RWPE2 (cell line): ENCODE measurements at regions not wholly inside any gene's neighbourhood (a gene's known extent, or its start where the extent isn't known, plus 50 kb on each side); places are given as distances from the start of the nearest gene placed in this dataset.

Experiments used
- ATAC-seq: fragments of 200-7000 bp; cut with Tn5 transposase; 3 replicates; pipeline ENCODE4 v1.9.1; 2021; ENCODE audit warnings: low read depth
- DNase-seq: peaks from one replicate; pipeline ENCODE4 v3.0.0-alpha.2; 2020; ENCODE audit warnings: low spot score
- H3K27ac ChIP-seq: fragments of 450-650 bp; 2 replicates; pipeline ENCODE4 v1.5.1; 2017; ENCODE audit warnings: mild to moderate bottlenecking; ENCODE audit not compliant: poor library complexity, severe bottlenecking
- H3K27me3 ChIP-seq: fragments of 250-450 bp; sonication (Bioruptor Pico); 2 replicates; pipeline ENCODE4 v1.5.1; 2021; ENCODE audit warnings: mild to moderate bottlenecking, moderate library complexity; ENCODE audit not compliant: insufficient read depth, poor library complexity, severe bottlenecking
- H3K36me3 ChIP-seq: fragments of 250-450 bp; sonication (Bioruptor Pico); 2 replicates; pipeline ENCODE4 v1.5.1; 2020; ENCODE audit warnings: low read depth, mild to moderate bottlenecking, moderate library complexity
- H3K4me1 ChIP-seq: fragments of 250-450 bp; sonication (Bioruptor Pico); 2 replicates; pipeline ENCODE4 v1.5.1; 2021; ENCODE audit warnings: mild to moderate bottlenecking, moderate library complexity; ENCODE audit not compliant: insufficient read depth, poor library complexity, severe bottlenecking
- H3K4me3 ChIP-seq: fragments of 250-450 bp; sonication (Bioruptor Pico); 2 replicates; pipeline ENCODE4 v1.5.1; 2021; ENCODE audit warnings: mild to moderate bottlenecking, moderate library complexity; ENCODE audit not compliant: severe bottlenecking
- H3K9me3 ChIP-seq: fragments of 250-450 bp; sonication (Bioruptor Pico); 2 replicates; pipeline ENCODE4 v1.5.1; 2021; ENCODE audit warnings: mild to moderate bottlenecking, moderate library complexity; ENCODE audit not compliant: severe bottlenecking
- TF ChIP-seq, protein P1 (sequence below): fragments of 450-650 bp; IDR thresholded peaks from one replicate; pipeline ENCODE4 v1.5.1; 2017; ENCODE audit warnings: mild to moderate bottlenecking, moderate library complexity; ENCODE audit not compliant: poor library complexity, severe bottlenecking

DNA sequence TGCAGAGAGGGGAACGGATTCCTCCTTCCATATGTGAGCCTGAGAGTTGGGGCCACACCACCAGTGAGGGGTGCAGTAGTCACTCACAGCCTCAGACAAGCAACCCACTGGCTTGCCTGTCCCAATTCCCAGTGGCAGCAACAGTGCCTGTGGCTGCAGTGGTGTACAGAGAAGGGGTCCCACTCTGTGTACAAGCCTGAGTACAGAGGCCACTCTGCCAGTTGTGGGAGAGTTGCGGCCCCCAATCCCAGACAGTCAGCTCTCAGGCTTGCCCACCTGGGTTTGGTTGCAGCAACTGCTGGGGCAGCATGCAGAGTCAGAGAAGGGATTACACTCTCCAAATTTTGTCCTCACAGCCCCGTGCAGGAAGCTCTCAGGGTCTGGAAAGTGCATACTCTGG lies 133.2 kb upstream of the RFX3 start:
- no peaks in the 10 kb centered on the region for H3K36me3 ChIP-seq
- H3K4me1 ChIP-seq, result no peaks in the 10 kb centered on the region
- H3K9me3 ChIP-seq, result no peaks in the 10 kb centered on the region
- ATAC-seq, result no peak
- TF ChIP-seq, protein P1, sequence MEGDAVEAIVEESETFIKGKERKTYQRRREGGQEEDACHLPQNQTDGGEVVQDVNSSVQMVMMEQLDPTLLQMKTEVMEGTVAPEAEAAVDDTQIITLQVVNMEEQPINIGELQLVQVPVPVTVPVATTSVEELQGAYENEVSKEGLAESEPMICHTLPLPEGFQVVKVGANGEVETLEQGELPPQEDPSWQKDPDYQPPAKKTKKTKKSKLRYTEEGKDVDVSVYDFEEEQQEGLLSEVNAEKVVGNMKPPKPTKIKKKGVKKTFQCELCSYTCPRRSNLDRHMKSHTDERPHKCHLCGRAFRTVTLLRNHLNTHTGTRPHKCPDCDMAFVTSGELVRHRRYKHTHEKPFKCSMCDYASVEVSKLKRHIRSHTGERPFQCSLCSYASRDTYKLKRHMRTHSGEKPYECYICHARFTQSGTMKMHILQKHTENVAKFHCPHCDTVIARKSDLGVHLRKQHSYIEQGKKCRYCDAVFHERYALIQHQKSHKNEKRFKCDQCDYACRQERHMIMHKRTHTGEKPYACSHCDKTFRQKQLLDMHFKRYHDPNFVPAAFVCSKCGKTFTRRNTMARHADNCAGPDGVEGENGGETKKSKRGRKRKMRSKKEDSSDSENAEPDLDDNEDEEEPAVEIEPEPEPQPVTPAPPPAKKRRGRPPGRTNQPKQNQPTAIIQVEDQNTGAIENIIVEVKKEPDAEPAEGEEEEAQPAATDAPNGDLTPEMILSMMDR, result no peak
- H3K4me3 ChIP-seq, result no peak overlapping the region
- DNase-seq, result no peak
- no peak overlapping the region for H3K27ac ChIP-seq
- H3K27me3 ChIP-seq, result no peaks in the 10 kb centered on the region

DNA sequence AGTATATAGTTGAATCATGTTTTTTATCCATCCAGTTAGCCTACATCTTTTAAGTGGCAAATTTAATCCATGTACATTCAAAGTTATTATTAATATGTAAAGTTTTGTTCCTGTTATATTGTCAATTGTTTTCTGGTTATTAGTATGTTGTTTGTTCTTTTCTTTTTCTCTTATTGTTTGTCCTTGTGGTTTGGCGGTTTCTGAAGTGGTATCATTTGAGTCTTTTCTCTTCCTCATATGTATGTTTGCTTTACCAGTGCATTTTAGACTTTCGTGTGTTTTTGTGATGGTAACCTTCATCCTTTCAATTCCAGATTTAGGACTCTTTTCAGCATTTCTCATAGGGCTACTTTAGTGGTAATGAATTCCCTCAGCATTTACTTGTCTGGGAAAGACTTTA lies 130.4 kb upstream of the RFX3 start:
- Histone ChIP-seq H3K27ac (no peak overlapping the region), H3K4me1 (no peaks in the 10 kb centered on the region), H3K36me3 (no peaks in the 10 kb centered on the region), H3K27me3 (no peaks in the 10 kb centered on the region), H3K9me3 (no peaks in the 10 kb centered on the region), H3K4me3 (no peak overlapping the region)
- DNase-seq (no peak), ATAC-seq (no peak)
- TF ChIP-seq, protein P1, result no peak

DNA sequence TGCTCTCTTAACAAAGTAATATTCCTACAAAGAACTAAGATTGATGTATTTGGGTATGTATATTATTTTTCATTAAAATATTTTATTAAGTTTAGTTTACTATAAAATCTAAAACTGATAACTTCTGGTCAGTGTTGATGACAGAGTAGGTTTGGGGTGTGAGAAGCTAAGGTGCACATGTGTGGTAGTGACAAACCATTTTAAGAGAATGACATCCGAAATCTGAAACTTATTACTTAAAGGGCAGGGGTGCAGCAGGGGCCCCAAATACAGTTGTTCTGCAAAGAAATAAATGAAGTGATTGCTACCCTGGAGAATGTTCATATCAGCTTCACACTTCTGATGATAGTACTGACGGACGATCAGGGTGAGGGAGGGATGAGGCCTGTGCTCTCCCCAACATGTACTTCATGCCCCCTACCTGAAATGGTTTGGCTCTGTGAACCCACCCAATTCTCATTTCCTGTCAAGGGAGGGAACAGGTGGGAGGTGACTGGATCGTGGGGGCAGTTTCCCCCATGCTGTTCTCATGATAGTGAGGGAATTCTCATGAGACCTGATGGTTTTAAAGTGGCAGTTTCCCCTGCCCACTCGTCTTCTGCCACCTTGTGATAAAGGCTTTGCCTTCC lies 125.3 kb upstream of the RFX3 start:
- DNase-seq (no peak), ATAC-seq (no peak)
- TF ChIP-seq, protein P1, result no peak
- no peaks in the 10 kb centered on the region for H3K36me3 ChIP-seq
- no peaks in the 10 kb centered on the region for H3K9me3 ChIP-seq
- no peaks in the 10 kb centered on the region for H3K27me3 ChIP-seq
- H3K4me3 ChIP-seq, result no peak overlapping the region
- no peak overlapping the region for H3K27ac ChIP-seq
- no peaks in the 10 kb centered on the region for H3K4me1 ChIP-seq

DNA sequence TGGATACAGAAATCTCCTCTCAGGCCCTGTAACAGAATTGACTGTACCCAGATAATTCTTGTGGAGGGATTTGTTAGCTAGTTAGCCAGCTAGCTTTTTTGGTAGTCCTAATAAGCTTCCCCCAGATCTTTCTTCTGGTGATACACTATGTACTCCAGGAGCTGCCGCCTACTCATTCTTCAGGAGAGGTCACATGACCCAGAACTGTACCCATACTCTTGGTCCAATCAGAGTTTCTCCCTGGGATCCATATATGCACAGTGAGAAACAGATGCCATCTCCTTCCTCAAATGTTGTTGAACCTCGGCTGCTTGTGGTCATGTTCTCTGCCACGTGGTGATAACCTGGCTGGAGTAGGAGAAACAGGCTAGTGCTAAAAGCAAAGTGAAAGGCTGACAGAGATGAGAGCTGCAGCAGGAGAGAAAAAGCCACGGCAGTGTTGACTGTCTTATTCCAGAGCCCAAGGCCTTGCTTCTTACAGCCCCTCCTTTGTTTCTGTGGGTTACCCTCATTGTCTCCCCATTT lies 123.0 kb upstream of the RFX3 start:
- no peak for ATAC-seq

DNA sequence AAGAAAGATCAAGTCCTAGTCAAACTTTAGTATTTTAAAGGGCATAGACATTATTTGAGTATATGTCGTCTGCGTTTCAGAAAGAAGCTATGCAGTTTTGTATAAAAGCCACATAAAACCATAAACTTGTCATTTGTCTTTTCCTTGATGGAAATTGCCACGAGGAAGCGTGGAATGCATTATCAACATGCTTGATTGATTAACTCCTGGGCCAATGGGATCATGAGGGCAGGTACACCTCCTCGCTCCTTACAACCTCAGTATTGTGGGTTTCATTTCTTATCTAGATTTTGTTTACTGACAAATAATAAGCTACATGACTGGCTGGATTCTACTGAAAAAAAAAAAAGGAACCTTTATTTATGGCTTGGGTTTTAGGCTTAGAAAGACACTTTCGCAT lies 122.5 kb upstream of the RFX3 start:
- TF ChIP-seq, protein P1, result no peak
- no peaks in the 10 kb centered on the region for H3K9me3 ChIP-seq
- H3K4me1 ChIP-seq, result no peaks in the 10 kb centered on the region
- no peak overlapping the region for H3K4me3 ChIP-seq
- H3K27ac ChIP-seq, result no peak overlapping the region
- no peak for DNase-seq
- no peaks in the 10 kb centered on the region for H3K27me3 ChIP-seq
- H3K36me3 ChIP-seq, result no peaks in the 10 kb centered on the region
- no peak for ATAC-seq

More for the DNA sequence above, 123.0 kb upstream of the RFX3 start:
- Histone ChIP-seq H3K9me3 (no peaks in the 10 kb centered on the region), H3K27ac (no peak overlapping the region), H3K4me1 (no peaks in the 10 kb centered on the region), H3K36me3 (no peaks in the 10 kb centered on the region), H3K4me3 (no peak overlapping the region), H3K27me3 (no peaks in the 10 kb centered on the region)
- TF ChIP-seq, protein P1, result no peak
- no peak for DNase-seq
